GM18526 (cell line): ENCODE measurements at regions not wholly inside any gene's neighbourhood (a gene's known extent, or its start where the extent isn't known, plus 50 kb on each side); places are given as distances from the start of the nearest gene placed in this dataset.

Source experiments
- POLR2A ChIP-seq: IDR thresholded peaks from 3 replicates; pipeline ENCODE4 v1.6.1; 2011; ENCODE audit not compliant: insufficient read length; ENCODE audit errors: extremely low read depth

- no peak for TF ChIP-seq POLR2A
Measured at GRCh38 chr14:106060276-106060975, 534.0 kb downstream of the TMEM121 start.

GRCh38 chr14:106062502-106063272 is 536.3 kb downstream of the TMEM121 start:
- no peak for TF ChIP-seq POLR2A

- no peak for TF ChIP-seq POLR2A
Measured at GRCh38 chr14:106067935-106068334, 541.6 kb downstream of the TMEM121 start.

- TF ChIP-seq POLR2A: no peak
Measured at GRCh38 chr14:106069804-106070625, 543.6 kb downstream of the TMEM121 start.

GRCh38 chr14:106080922-106081321 is 554.5 kb downstream of the TMEM121 start:
- no peak for TF ChIP-seq POLR2A

GRCh38 chr14:106083082-106083481 is 556.7 kb downstream of the TMEM121 start:
- TF ChIP-seq POLR2A: no peak

- TF ChIP-seq POLR2A: no peak
Measured at GRCh38 chr14:106087837-106088236, 561.5 kb downstream of the TMEM121 start.

GRCh38 chr14:106094654-106095189 is 568.3 kb downstream of the TMEM121 start:
- no peak for TF ChIP-seq POLR2A

GRCh38 chr14:106107703-106108102 is 581.3 kb downstream of the TMEM121 start:
- TF ChIP-seq POLR2A: no peak

GRCh38 chr14:106109337-106109736 is 583.0 kb downstream of the TMEM121 start:
- no peak for TF ChIP-seq POLR2A

GRCh38 chr14:106115401-106115800 is 589.0 kb downstream of the TMEM121 start:
- no peak for TF ChIP-seq POLR2A

GRCh38 chr14:106120101-106120500 is 593.7 kb downstream of the TMEM121 start:
- TF ChIP-seq POLR2A: no peak

GRCh38 chr14:106129274-106129673 is 602.9 kb downstream of the TMEM121 start:
- no peak for TF ChIP-seq POLR2A

- TF ChIP-seq POLR2A: no peak
Measured at GRCh38 chr14:106134886-106135285, 608.5 kb downstream of the TMEM121 start.
